ENCODE measurements at regions not wholly inside any gene's neighbourhood (a gene's known extent, or its start where the extent isn't known, plus 50 kb on each side); places are given as distances from the start of the nearest gene placed in this dataset.

DNA sequence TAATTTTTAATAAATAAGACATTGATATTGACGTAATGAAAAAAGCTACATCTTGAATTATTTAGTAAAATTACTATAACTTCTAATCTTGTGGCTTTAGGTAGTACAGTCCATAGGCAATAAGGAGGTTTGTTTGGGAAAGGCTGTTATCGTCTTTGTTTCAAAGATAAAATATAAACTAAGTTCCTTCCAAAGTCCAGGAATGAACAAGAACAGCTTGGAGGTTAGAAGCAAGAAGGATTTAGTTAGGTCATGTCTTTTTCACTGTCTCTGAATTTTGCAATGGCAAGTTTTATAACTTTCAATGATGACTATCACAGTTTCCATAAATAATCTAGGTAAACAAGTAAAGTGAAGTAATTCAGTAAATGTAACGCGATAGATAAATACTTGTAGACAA lies 106.9 kb upstream of the OLFM3 start:
- DNase-seq, result no peak
- Histone ChIP-seq H3K36me3 (no peaks in the 10 kb centered on the region), H3K4me3 (no peak overlapping the region), H3K27me3 (ENCODE audit: low read depth) (no peaks in the 10 kb centered on the region), H3K9me3 (replicated peaks) (peaks cover under 1% of the 10 kb centered on the region), H3K27ac (replicated peaks) (no peak overlapping the region), H3K4me1 (no peaks in the 10 kb centered on the region)
- TF ChIP-seq, protein P1, sequence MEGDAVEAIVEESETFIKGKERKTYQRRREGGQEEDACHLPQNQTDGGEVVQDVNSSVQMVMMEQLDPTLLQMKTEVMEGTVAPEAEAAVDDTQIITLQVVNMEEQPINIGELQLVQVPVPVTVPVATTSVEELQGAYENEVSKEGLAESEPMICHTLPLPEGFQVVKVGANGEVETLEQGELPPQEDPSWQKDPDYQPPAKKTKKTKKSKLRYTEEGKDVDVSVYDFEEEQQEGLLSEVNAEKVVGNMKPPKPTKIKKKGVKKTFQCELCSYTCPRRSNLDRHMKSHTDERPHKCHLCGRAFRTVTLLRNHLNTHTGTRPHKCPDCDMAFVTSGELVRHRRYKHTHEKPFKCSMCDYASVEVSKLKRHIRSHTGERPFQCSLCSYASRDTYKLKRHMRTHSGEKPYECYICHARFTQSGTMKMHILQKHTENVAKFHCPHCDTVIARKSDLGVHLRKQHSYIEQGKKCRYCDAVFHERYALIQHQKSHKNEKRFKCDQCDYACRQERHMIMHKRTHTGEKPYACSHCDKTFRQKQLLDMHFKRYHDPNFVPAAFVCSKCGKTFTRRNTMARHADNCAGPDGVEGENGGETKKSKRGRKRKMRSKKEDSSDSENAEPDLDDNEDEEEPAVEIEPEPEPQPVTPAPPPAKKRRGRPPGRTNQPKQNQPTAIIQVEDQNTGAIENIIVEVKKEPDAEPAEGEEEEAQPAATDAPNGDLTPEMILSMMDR (IDR thresholded peaks at IDR 0.05; ENCODE audit: borderline replicate concordance), result no peak
- intact Hi-C loops (cut with micrococcal nuclease), result no loop called here

- no peaks in the 10 kb centered on the region for H3K36me3 ChIP-seq
- no peaks in the 10 kb centered on the region for H3K4me1 ChIP-seq
- H3K4me3 ChIP-seq, result no peak overlapping the region
- H3K27ac ChIP-seq (replicated peaks), result no peak overlapping the region
- intact Hi-C loops (cut with micrococcal nuclease), result no loop called here
- no peaks in the 10 kb centered on the region for H3K9me3 ChIP-seq (replicated peaks)
- TF ChIP-seq, protein P1 (IDR thresholded peaks at IDR 0.05; ENCODE audit: borderline replicate concordance), result no peak
- no peak for DNase-seq
- no peaks in the 10 kb centered on the region for H3K27me3 ChIP-seq (ENCODE audit: low read depth)
Observed at GRCh38 chr1:102102276-102102780, 105.6 kb upstream of the OLFM3 start.

DNA sequence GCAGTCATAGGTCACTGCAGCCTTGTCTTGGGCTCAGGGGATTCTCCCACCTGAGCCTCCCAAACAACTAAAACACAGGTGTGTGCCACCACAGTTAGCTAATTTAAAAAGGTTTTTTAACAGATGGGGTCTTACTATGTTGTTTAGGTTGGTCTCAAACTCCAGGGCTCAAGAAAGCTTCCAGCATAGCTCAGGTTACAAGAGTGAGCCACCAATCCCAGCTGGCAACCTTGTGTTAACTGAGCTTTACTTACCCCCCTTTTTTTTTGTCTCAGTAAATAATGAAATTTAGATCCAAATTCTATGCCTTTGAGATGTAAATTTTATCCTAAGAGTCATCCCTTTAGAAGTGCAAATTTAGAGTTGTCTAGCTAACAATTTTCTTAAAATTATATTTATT lies 103.9 kb upstream of the OLFM3 start:
- TF ChIP-seq, protein P1 (IDR thresholded peaks at IDR 0.05; ENCODE audit: borderline replicate concordance), result no peak
- intact Hi-C loops (cut with micrococcal nuclease), result no loop called here
- no peaks in the 10 kb centered on the region for H3K27me3 ChIP-seq (ENCODE audit: low read depth)

DNA sequence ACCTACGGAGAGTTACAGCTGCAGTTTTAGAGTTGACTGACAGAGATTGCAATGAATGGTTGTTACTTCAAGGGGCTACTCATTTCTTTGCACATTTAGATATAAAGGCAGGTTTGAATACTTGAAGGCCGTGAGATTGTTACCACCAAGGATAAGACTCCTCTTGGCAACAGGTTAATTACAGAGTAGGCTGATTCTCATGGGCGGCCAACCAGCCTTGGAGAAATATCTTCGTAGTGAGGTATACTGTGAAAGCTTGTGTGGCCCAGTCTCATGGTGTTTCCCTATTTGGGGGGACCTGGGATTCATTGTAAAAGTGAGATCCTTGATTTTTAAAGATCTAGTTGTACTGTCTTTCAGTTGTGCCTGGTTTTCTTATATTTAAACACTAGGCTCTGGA lies 103.2 kb upstream of the OLFM3 start:
- H3K4me3 ChIP-seq, result no peak overlapping the region

More for the DNA sequence above, 103.9 kb upstream of the OLFM3 start:
- Histone ChIP-seq H3K9me3 (replicated peaks) (no peaks in the 10 kb centered on the region), H3K27ac (replicated peaks) (no peak overlapping the region), H3K4me3 (no peak overlapping the region), H3K36me3 (no peaks in the 10 kb centered on the region), H3K4me1 (no peaks in the 10 kb centered on the region)
- DNase-seq, result no peak

GRCh38 chr1:102098536-102098935 lies 101.8 kb upstream of the OLFM3 start:
- TF ChIP-seq, protein P1 (IDR thresholded peaks at IDR 0.05; ENCODE audit: borderline replicate concordance), result no peak
- Histone ChIP-seq H3K36me3 (no peaks in the 10 kb centered on the region), H3K27ac (replicated peaks) (no peak overlapping the region), H3K27me3 (ENCODE audit: low read depth) (no peaks in the 10 kb centered on the region), H3K4me3 (no peak overlapping the region), H3K4me1 (no peaks in the 10 kb centered on the region), H3K9me3 (replicated peaks) (no peaks in the 10 kb centered on the region)
- no peak for DNase-seq
- intact Hi-C loops (cut with micrococcal nuclease), result no loop called here

More for the DNA sequence above, 103.2 kb upstream of the OLFM3 start:
- DNase-seq, result no peak
- TF ChIP-seq, protein P1 (IDR thresholded peaks at IDR 0.05; ENCODE audit: borderline replicate concordance), result no peak
- no peaks in the 10 kb centered on the region for H3K27me3 ChIP-seq (ENCODE audit: low read depth)
- H3K36me3 ChIP-seq, result no peaks in the 10 kb centered on the region
- no peaks in the 10 kb centered on the region for H3K4me1 ChIP-seq
- intact Hi-C loops (cut with micrococcal nuclease), result no loop called here
- no peaks in the 10 kb centered on the region for H3K9me3 ChIP-seq (replicated peaks)
- H3K27ac ChIP-seq (replicated peaks), result no peak overlapping the region

Measured in left ventricle myocardium inferior (tissue), 1 donor.